ENCODE measurements at regions not wholly inside any gene's neighbourhood (a gene's known extent, or its start where the extent isn't known, plus 50 kb on each side); places are given as distances from the start of the nearest gene placed in this dataset.
"Not testable (repeated sequence)": the region's sequence is repeated elsewhere in the genome, so short reads cannot be mapped to it uniquely, and the experiment has no call there.

DNA sequence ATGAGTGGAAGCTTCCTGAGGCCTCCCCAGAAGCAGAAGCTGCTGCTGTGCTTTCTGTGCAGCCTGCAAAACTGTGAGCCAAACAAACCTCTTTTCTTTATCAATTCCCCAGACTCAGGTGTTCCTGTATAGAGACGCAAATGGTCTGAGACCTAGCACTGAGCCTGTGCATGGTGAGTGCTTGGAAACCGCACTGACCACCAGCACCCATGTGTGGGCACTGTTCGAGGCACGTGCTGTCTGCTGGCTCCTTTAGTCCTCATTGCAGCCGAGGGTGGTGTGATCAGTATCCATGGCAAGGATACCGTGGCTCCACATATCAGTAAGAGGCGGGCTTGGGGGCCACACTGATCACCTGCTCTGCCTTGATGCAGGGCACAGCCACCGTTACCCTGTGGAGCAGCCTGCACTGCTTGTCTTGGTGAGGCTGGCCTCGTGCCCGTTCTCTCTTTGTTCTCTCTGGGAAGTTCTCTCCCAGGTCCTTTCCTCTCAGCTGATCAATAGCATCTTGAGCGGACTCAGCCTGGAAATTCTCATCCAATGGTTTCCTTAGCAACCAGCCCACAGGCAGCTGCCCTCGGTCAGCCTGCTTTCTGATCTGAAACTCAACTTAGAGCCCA, 101.0 kb downstream of the PLXNA1 start:
- peaks cover 2% of the 10 kb centered on the region for H3K9me3 Mint-ChIP-seq
- H3K4me3 Mint-ChIP-seq, result no peak overlapping the region
- no peaks in the 10 kb centered on the region for H3K4me1 Mint-ChIP-seq

GRCh38 chr3:127084401-127084990, 101.6 kb downstream of the PLXNA1 start:
- no peaks in the 10 kb centered on the region for H3K36me3 Mint-ChIP-seq (ENCODE audit: low read depth)
- H3K4me1 Mint-ChIP-seq, result peaks cover 3% of the 10 kb centered on the region
- H3K27me3 Mint-ChIP-seq (ENCODE audit: low read depth), result peaks cover 23% of the 10 kb centered on the region
- no peak overlapping the region for H3K27ac Mint-ChIP-seq
- TF ChIP-seq CTCF (IDR thresholded peaks at IDR 0.05; ENCODE audit: unreplicated experiment in 3 of 3), result no peak
- H3K4me3 Mint-ChIP-seq, result no peak overlapping the region
- peaks cover 2% of the 10 kb centered on the region for H3K9me3 Mint-ChIP-seq

More for the DNA sequence above, 101.0 kb downstream of the PLXNA1 start:
- Mint-ChIP-seq H3K36me3 (ENCODE audit: low read depth) (no peaks in the 10 kb centered on the region), H3K27ac (no peak overlapping the region), H3K27me3 (ENCODE audit: low read depth) (peaks cover 24% of the 10 kb centered on the region)
- TF ChIP-seq CTCF (IDR thresholded peaks at IDR 0.05; ENCODE audit: unreplicated experiment in 3 of 3), result no peak

DNA sequence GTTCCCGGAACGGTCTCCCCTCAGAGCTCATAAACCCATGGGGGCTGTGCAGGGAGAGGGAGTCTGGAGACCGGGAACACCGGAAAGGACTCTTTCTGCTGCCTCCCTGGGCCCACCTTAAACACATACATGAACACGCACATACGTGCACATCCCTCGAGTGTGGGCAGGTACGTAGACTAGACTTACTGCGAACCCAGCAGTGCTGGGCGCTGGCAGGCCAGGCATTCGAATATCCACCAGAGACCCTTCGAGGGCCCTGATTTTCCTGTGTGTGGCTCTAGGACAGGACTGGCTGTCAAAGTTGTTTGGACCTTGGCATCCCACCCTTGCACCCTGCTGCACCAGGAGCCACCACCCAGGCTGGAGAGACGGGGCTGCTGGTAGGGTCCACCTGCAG, 102.7 kb downstream of the PLXNA1 start:
- Mint-ChIP-seq H3K4me1 (peaks cover 5% of the 10 kb centered on the region), H3K27ac (no peak overlapping the region), H3K36me3 (ENCODE audit: low read depth) (no peaks in the 10 kb centered on the region), H3K27me3 (ENCODE audit: low read depth) (peaks cover 16% of the 10 kb centered on the region), H3K9me3 (peaks cover 2% of the 10 kb centered on the region), H3K4me3 (no peak overlapping the region)
- no peak for TF ChIP-seq CTCF (IDR thresholded peaks at IDR 0.05; ENCODE audit: unreplicated experiment in 3 of 3)

- H3K4me3 Mint-ChIP-seq, result not testable (repeated sequence)
Measured at GRCh38 chr3:127086591-127086990, 103.7 kb downstream of the PLXNA1 start.

GRCh38 chr3:127087441-127087840, 104.5 kb downstream of the PLXNA1 start:
- TF ChIP-seq CTCF (IDR thresholded peaks at IDR 0.05; ENCODE audit: unreplicated experiment in 3 of 3), result no peak
- no peak overlapping the region for H3K4me3 Mint-ChIP-seq
- peaks cover 9% of the 10 kb centered on the region for H3K4me1 Mint-ChIP-seq
- H3K27ac Mint-ChIP-seq, result no peak overlapping the region
- peaks cover 9% of the 10 kb centered on the region for H3K27me3 Mint-ChIP-seq (ENCODE audit: low read depth)
- H3K36me3 Mint-ChIP-seq (ENCODE audit: low read depth), result no peaks in the 10 kb centered on the region
- peaks cover 2% of the 10 kb centered on the region for H3K9me3 Mint-ChIP-seq

More at GRCh38 chr3:127086591-127086990, 103.7 kb downstream of the PLXNA1 start:
- H3K4me1 Mint-ChIP-seq; H3K36me3 Mint-ChIP-seq (ENCODE audit: low read depth); H3K27me3 Mint-ChIP-seq (ENCODE audit: low read depth); H3K9me3 Mint-ChIP-seq; H3K27ac Mint-ChIP-seq: not testable (repeated sequence)

GRCh38 chr3:127088511-127089351, 104.2 kb upstream of the PRR23E start:
- TF ChIP-seq CTCF (IDR thresholded peaks at IDR 0.05; ENCODE audit: unreplicated experiment in 3 of 3), result no peak
- Mint-ChIP-seq H3K27me3 (ENCODE audit: low read depth) (peaks cover 4% of the 10 kb centered on the region), H3K9me3 (peaks cover 2% of the 10 kb centered on the region), H3K4me1 (peaks cover 9% of the 10 kb centered on the region), H3K4me3 (no peak overlapping the region), H3K27ac (no peak overlapping the region), H3K36me3 (ENCODE audit: low read depth) (no peaks in the 10 kb centered on the region)

Measured in nephron (organoid).